ENCODE measurements at regions not wholly inside any gene's neighbourhood (a gene's known extent, or its start where the extent isn't known, plus 50 kb on each side); places are given as distances from the start of the nearest gene placed in this dataset.

DNA sequence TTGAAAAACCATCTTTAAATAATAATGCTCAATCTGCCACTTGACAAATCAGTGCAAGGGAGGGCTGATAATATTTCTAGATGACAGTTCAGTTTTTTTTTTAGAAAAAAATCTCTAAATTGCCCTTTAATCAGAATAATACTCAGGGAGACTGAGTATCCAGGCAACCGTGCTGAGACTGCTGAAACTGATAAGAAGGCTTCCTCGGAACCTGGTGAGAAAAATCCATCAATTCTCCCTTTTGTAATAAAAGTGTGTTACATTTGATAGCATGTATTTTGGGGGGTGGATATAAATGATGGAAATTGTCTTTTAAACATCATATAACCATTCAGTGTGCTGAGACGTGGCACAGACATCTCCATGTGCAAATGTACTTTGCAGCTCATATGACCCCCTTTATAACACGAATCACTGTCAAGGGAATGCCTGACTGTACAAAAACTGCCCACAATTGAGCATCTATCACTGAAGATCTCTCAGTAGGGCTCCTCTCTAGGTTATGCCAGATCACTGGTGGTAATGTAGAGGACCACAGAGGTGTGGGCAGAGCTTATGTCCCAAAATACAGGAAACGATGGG, 491.1 kb upstream of the ADARB2 start:
- TF ChIP-seq CTCF (IDR thresholded peaks at IDR 0.05) (no peak), EZH2 (IDR thresholded peaks at IDR 0.05) (no peak), EZH2phosphoT487 (IDR thresholded peaks at IDR 0.05) (no peak)
